ENCODE measurements at regions not wholly inside any gene's neighbourhood (a gene's known extent, or its start where the extent isn't known, plus 50 kb on each side); places are given as distances from the start of the nearest gene placed in this dataset.

- TF ChIP-seq CTCF (IDR thresholded peaks at IDR 0.05; ENCODE audit: low read depth, low read length, missing input control) (no peak), TAF1 (conservative IDR thresholded peaks at IDR 0.05) (no peak), HNF4G (IDR thresholded peaks at IDR 0.05) (no peak), JUND (IDR thresholded peaks at IDR 0.05) (no peak)
Observed at GRCh38 chr18:1047406-1047805, 142.7 kb downstream of the ADCYAP1 start (continued).

- no peak overlapping the region for H3K27ac ChIP-seq (ENCODE audit: low read depth in 1 of 2, low read length in 2 of 2)
- WGBS = 79% methylated on average over 4 of the region's 4 CpGs
- no peak overlapping the region for H3K4me3 ChIP-seq (ENCODE audit: low read depth in 1 of 3, low read length in 3 of 3)
- H3K36me3 ChIP-seq (ENCODE audit: control insufficient read depth in 4 of 4, insufficient read depth in 3 of 4, low read depth in 1 of 4, low read length in 3 of 4) = no peaks in the 10 kb centered on the region
- no peaks in the 10 kb centered on the region for H3K9me3 ChIP-seq (ENCODE audit: control insufficient read depth in 4 of 4, low read length in 3 of 4)
- H3K4me1 ChIP-seq (ENCODE audit: control insufficient read depth in 4 of 4, insufficient read depth in 4 of 4, low read length in 3 of 4) = no peaks in the 10 kb centered on the region
- peaks cover 0 to 3% (median 0%) of the 10 kb centered on the region in 4 donors for H3K27me3 ChIP-seq (ENCODE audit: control insufficient read depth in 4 of 4, insufficient read depth in 4 of 4, low read length in 3 of 4)
- no peak overlapping the region for H3K9ac ChIP-seq (ENCODE audit: low read depth in 1 of 2, low read length in 2 of 2)
- DNase-seq (ENCODE audit: low spot score) = no peak
- TF ChIP-seq MAX (IDR thresholded peaks at IDR 0.05) = no peak
- TF ChIP-seq REST (IDR thresholded peaks at IDR 0.05) = no peak
- no peak for TF ChIP-seq RAD21 (IDR thresholded peaks at IDR 0.05)
- no peak for TF ChIP-seq GABPA (IDR thresholded peaks at IDR 0.05 in 1 of 2, conservative IDR thresholded peaks at IDR 0.05 in 1 of 2)
- no peak for TF ChIP-seq RXRA (IDR thresholded peaks at IDR 0.05)
- no peak for TF ChIP-seq EGR1 (IDR thresholded peaks at IDR 0.05; ENCODE audit: low read depth in 2 of 2)
- TF ChIP-seq CTCF (IDR thresholded peaks at IDR 0.05; ENCODE audit: low read depth, low read length, missing input control) = no peak
- no peak for TF ChIP-seq ZBTB33 (IDR thresholded peaks at IDR 0.05)
- TF ChIP-seq HNF4G (IDR thresholded peaks at IDR 0.05) = no peak
- no peak for TF ChIP-seq NR2F2 (IDR thresholded peaks at IDR 0.05)
- TF ChIP-seq ATF3 (IDR thresholded peaks at IDR 0.05) = no peak
- no peak for TF ChIP-seq HNF4A (conservative IDR thresholded peaks at IDR 0.05)
- no peak for TF ChIP-seq FOXA2 (IDR thresholded peaks at IDR 0.05)
- no peak for TF ChIP-seq YY1 (IDR thresholded peaks at IDR 0.05)
- TF ChIP-seq SP1 (IDR thresholded peaks at IDR 0.05) = no peak
- TF ChIP-seq FOXA1 (IDR thresholded peaks at IDR 0.05) = no peak
- TF ChIP-seq TAF1 (conservative IDR thresholded peaks at IDR 0.05) = no peak
- TF ChIP-seq JUND (IDR thresholded peaks at IDR 0.05) = no peak
Observed at GRCh38 chr18:1048032-1048431, 143.4 kb downstream of the ADCYAP1 start.
